ENCODE measurements at regions not wholly inside any gene's neighbourhood (a gene's known extent, or its start where the extent isn't known, plus 50 kb on each side); places are given as distances from the start of the nearest gene placed in this dataset.

GRCh38 chr19:56934438-56935090 lies 94.0 kb upstream of the PEG3 start:
- TF ChIP-seq CTCF (IDR thresholded peaks at IDR 0.05), result no peak
- no peak for TF ChIP-seq ZFX (IDR thresholded peaks at IDR 0.05; ENCODE audit: borderline replicate concordance)

Data from 22Rv1 (cell line).